Fibroblast of lung (primary cell): ENCODE measurements at regions not wholly inside any gene's neighbourhood (a gene's known extent, or its start where the extent isn't known, plus 50 kb on each side); places are given as distances from the start of the nearest gene placed in this dataset.

Experiments used
- EZH2 ChIP-seq: IDR thresholded peaks from 2 replicates; pipeline ENCODE4 v1.5.1; 2012; ENCODE audit warnings: low read length, control low read depth, mild to moderate bottlenecking; ENCODE audit errors: missing control alignments
- TF ChIP-seq, protein P1 (sequence below), 2 donors: IDR thresholded peaks in 1 of 2; conservative IDR thresholded peaks in 1 of 2; 1 replicate in 1 of 2; 2 replicates in 1 of 2; pipeline ENCODE4 v1.5.1; 2011 to 2012; ENCODE audit warnings: low read length in 2 of 2, control low read depth in 1 of 2, inconsistent platforms in 1 of 2, low read depth in 1 of 2, mild to moderate bottlenecking in 1 of 2

DNA sequence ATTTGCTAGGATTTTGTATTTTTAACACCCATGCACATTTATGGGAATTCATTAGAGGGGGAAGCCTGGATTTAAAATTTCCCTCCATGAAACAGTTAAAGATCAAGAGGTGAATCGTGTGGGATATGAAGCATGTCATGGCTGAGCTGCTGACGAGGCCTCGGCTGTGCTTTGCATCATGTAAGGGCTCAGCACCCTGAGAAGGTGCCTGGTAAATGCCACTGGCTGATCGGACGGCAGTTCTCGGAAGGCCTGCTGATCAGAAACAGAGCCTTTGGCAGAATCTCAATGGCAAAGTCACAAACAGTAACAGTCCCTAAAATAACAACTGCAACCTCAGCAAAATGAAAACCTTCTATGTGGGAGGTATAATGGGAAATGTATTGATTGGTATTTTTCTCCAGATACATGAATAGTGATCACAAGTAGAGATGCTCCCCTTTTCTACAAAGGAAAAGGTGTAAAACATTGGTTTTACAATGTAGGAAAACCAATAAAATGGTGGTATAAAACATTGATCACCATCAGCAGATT, 53.0 kb upstream of the FUCA2 start:
- TF ChIP-seq, protein P1, sequence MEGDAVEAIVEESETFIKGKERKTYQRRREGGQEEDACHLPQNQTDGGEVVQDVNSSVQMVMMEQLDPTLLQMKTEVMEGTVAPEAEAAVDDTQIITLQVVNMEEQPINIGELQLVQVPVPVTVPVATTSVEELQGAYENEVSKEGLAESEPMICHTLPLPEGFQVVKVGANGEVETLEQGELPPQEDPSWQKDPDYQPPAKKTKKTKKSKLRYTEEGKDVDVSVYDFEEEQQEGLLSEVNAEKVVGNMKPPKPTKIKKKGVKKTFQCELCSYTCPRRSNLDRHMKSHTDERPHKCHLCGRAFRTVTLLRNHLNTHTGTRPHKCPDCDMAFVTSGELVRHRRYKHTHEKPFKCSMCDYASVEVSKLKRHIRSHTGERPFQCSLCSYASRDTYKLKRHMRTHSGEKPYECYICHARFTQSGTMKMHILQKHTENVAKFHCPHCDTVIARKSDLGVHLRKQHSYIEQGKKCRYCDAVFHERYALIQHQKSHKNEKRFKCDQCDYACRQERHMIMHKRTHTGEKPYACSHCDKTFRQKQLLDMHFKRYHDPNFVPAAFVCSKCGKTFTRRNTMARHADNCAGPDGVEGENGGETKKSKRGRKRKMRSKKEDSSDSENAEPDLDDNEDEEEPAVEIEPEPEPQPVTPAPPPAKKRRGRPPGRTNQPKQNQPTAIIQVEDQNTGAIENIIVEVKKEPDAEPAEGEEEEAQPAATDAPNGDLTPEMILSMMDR (conservative IDR thresholded peaks at IDR 0.05 in 1 of 2, IDR thresholded peaks at IDR 0.05 in 1 of 2; ENCODE audit: low read depth in 1 of 2, low read length in 2 of 2) = no peak
- TF ChIP-seq EZH2 = no peak
